HG03469 (cell line): ENCODE measurements at regions not wholly inside any gene's neighbourhood (a gene's known extent, or its start where the extent isn't known, plus 50 kb on each side); places are given as distances from the start of the nearest gene placed in this dataset.

Source experiments
- ATAC-seq: cut with Tn5 transposase; IDR thresholded peaks from one replicate; pipeline ENCODE4 v1.9.1; 2021; ENCODE audit warnings: mild to moderate bottlenecking, moderate library complexity, moderate number of reproducible peaks; ENCODE audit not compliant: unreplicated experiment

DNA sequence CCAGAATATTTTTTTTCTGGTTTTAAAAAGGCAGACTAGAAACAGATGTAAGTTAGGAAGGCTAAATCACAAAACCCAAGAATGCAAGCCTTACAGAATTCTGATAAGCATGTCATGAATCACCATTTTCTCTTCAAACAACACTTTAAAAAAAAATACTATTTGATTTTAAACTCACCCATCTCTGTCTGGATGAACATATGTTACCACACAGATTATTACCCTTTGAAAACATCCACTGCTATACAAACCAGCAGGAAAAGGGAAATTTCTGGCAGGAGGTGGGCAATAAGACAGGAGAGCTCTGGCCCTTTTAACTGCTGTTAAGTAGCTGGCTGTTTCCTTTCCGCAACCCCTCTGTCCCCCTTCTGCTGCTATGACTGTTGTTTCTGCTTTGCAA lies 317.7 kb upstream of the NOCT start:
- no peak for ATAC-seq

DNA sequence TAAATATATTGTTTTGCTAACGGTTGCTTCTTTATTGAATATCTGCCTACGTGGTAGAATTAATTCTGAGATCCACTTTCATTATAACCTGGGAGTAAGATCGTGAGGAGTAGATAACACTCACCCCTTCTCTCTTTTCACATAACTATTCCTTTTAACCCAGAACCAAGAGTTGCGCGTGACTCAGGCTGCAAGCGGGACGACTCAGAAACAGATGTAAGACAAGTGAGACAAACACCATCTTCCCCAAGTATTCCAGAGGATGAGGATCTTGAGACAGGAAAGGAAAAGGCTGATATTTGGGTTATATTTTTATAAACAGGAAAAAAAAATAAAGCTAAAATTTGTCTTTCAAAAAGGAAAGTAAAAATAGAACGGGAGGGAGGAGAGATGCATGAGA lies 318.8 kb upstream of the NOCT start:
- ATAC-seq = no peak

DNA sequence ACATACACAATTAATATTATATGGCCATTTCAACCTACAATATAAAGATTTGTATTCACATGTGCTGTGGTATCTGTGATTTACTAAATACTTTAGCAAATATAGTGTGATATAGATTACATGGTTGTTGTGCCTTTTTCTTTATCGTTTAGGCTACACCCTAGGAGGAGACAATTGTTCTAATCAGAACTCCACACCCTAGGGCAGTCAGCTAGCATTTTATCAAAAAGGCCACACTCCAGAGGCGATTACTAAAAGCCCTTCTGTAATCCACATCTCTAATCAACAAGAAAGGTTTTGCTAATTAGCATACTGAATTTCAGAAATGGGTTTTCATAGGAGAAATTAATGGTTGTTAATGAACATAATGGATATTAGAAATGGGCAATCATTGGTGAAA lies 319.5 kb upstream of the NOCT start:
- ATAC-seq = no peak

DNA sequence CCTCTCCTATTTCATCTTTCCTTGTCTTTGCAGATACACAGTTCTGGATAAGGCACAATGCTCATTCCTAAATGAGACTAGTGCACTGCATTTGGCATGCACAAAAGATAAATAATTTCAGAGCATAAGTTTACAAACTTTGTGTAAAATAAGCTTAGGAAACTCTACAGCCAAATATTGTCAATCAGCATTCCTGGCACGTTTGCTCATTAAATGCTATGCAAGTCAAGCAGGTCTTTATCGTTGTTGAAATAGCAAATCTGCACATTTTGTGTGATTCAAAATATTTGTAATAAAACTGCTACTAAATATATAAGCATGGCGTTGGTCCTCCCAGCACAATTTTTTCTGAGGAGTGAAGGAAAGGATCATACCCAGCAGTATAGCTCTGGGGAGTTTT lies 322.1 kb upstream of the NOCT start:
- ATAC-seq = no peak

DNA sequence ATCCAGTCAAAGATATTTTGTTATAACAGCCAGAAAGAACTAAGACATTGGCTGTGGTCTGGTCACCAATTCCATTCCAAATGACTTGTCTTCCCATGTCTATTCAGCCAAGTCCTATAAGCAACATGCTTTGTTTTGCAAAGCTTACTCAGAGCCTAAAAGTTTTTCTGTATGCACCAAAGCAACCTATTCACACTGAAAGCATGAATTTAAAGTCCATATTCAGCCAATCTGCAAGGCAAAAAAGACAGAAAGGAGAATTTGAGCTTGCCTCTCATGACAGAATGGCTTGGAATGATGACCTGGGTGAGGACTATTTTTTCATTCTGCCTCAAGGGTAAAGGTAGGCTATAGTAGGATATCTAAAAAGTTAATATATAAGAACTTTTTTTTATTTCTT lies 323.2 kb upstream of the NOCT start:
- ATAC-seq = no peak

DNA sequence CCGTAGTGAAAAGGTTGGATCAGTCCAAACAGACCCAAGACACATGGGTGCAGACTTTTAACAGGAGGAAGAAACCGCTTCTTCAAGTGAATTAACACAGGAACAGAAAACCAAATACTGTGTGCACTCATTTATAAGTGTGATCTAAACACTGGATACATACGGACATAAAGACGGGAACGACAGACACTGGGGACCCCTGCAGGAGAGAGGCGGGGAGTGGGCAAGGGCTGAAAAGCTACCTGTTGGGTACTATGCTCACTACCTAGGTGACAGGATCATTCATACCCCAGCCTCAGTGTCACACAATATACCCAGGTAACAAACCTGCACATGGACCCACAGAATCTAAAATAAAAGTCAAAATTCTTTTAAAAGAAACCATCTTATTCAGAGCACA lies 326.0 kb upstream of the NOCT start:
- no peak for ATAC-seq

DNA sequence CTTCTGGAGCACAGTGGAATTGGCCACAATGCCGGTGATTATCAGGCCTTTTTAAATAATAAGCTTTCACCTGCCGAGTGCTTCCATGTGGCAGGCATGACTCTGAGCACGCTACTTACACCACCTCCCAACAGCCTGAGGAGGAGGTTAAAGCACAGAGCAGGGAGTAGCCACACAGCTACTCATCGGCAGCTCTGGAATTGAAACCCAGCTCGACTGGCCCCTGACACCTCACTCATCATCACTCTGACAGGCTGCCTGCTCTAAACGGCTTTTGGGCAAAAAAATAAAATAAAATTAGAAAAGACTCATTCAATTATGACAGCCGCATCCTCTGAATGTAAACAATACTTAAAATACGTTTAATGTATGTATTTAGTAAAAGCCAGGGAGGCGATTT lies 326.4 kb upstream of the NOCT start:
- no peak for ATAC-seq

DNA sequence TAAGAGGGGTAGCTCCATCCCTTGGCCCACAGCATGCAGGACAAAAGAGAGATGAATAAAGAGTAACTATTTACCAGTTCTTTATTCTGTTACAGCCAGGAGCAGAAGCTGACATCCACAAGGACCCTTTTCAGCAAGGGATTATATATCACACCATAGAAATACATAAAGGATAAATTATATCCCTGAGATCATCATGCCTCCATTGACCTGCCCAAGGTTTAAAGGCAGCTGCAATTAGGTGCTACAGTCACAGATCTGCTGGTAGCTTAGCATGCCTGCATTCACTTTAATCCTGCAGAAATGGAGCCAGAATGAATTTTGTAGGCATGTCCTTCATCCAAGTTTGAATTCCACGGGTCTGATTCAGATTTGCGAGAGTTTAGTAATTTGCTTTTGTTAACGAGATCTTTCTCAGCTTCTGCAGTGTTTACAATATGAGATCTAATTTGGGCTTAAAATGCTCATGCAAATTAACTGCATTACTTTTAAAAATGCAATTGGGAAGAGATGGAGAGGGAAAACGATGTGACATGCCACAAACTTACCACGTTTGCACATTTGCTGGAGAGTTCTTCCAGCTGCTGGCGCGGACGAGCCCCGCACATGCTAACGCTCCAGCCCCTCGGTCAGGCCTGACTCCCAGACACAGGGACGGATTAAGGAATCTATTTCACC lies 327.0 kb upstream of the NOCT start:
- ATAC-seq = no peak

DNA sequence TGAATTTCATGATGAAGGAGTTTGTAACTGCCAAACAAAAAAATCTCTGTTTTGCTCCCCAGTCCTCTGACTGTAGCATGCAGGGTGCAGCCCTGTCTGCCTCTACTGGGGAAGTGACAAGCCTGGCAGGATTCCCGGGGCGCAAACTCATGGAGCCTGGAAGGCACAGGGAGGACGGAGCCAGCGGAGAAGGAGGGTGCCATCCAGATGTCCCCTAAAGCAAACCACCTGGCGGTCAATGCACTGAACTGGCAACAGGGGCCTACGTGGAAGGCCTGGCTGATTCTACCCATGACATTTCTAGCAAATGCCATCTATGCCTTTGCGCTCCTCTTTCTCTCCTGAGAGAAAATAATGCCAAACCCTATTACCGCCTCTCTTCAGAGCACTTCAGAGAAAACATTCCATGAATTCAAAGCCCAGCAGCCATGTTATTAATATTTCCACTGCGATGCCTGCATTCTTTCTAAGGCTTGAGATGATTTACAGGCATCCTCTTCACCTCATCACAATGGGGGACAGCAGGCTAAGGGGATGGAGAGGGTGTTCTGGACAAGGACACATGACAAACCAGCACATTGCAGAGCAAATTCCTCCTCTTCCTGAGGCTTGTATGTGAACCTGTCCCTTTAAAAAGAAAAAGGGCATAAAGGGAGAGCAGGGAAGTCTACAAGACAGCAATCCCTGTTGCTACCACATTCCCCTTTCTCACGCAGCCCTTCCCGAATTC lies 329.3 kb upstream of the NOCT start:
- no peak for ATAC-seq

DNA sequence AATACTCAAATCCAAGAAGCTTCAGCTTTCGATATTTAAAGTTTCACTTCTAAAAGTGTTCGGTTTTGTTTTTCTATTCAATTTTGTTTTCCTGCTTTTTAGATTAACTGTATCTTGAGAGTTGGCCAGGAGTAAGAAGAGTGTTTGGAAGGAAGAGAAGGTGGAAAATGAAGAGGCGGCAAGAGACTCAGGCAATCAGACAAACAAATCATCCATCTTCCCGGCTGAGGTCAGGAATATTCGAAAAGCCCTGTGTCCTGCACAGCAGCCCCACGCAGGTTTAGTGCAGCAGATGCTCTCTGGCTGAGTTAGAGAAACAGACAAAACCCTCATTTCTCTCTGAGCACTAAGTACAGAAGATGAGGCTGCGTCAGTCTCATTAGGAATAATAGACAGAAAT lies 330.3 kb upstream of the NOCT start:
- no peak for ATAC-seq

DNA sequence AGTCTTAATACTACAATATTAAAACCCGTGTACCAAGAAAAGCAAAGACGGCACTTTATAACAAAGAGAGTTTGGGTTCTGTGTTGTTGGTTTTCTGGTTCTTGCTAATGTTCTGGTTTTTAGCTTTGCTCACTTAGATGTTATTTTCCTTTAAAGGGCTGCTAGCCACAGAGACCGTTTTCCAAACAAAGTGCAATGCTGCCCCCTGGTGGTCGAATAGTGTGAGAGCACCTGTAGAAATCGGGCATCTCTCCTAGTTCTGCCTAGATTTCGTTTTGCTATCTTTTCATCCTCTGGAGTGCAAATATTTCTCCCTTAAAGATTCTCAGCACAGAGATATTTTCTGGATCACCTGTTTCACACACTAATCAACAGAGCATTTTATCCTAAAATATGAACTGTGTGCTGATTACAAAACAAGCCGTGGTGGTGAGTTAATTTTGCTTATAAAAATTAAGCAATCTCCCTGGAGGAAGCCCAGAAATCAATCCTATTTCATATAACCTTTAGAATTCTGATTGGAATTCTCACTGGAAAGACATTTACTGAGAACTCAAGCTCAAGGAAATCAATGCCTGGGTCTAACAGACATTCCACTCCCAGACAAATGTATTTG lies 334.5 kb upstream of the NOCT start:
- ATAC-seq = peak; percentile 75

DNA sequence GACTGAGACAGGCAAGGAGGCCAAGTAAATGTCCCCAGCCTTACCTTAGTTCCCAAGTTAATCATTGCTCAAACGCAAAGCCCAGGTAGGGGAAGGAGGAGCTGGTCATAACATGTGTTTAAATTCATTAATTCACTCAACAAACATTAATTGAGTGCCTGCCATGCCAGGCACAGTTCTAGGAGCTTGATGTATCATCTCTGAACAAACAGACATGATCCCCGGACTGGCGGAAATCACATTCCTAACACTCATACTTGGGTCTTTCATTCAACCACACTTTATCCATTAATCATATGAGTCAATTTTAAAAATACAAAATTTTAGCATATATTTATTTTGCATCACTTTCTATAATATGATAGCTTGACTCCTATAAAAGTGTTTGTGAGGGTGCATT lies 335.3 kb upstream of the NOCT start:
- no peak for ATAC-seq

DNA sequence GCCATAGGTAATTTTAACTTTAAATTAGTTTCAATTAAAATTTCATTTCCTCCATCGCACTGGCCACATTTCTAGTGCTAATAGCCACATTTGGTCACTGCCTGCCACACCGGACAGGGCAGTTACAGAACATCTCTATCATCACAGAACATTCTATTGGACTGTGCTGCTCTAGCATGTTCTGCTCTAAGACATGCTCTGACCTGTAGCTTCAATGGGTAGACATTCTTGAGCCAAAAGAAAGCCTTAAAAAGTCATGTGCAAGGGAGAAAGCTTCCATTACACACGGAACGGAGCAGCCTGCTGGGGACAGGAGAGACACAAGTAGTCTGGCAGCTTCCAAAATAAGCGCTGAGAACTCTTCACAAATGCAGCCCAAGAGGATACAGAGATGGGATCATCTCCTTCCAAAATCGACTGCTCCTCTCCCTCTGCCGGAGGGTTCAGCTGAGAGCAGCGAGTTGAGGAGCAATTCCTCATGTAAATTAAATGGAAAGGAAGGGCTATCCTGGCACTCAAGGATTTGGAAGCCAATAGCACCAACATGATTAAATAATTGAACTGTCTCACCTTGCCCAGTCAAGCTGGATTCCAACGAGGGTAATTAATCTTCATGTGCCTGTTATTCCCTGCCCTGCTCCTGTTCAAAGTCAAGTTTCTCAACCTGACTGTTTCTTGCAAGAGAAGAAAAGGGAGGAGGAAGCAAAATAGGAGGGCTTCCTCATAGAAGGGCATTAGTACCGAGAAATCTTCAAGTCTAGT lies 336.4 kb upstream of the NOCT start:
- ATAC-seq = no peak

DNA sequence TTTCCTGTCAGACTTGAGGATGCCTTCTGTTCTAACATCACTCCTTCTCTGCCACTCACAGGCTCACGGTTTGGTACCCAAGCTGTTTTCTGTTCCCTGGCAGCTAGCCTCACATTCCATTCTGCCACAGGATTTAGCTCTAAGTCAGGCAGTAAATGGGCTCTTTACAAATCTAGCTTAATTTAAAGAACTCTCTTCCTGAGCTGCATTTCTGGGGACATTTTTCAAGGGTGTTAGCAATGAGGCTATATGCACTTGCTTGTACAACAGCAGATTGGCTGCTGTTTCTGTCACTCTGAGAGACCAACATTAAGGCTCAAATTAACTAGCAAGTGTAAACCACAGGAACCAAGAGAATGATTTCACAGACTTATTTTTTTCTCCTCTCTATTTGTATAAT lies 337.8 kb upstream of the NOCT start:
- no peak for ATAC-seq

DNA sequence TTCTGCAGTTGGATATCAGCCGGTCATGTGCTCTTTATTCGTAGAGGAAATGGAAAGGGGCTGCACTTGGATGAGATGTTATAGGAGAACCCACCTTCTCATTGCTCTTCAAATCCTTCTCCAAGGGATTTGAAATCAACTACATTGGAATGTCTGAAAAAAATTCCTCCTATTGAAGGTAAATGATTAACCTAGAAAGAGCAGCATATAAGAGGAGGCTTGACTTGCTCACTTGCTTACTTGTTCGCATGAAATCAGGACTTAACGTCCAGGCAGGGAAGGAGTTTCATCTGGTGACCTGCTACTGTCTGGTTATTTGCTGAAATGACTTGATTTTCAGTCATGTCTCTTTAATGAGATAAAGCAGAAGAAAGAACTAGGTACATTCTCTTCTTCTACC lies 338.4 kb upstream of the NOCT start:
- ATAC-seq = no peak

DNA sequence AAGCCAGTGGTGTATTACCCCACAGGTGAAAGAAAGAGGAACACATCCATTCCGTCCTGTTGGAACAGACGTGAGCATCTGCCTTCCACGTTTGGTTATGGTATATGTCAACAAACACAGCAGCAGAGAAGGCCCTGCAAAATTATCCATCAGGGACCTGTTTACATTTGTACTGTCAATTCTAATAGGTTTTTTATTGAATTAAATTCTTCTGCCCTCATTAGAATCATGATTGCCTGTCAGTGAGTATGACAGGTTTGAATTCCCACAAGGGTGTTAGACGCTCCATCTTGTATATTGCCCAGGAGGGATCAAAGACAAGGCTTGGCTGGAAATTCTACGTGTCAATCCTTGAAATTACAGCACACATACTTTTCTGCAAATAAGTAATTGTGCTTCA lies 339.9 kb upstream of the NOCT start:
- ATAC-seq = no peak

DNA sequence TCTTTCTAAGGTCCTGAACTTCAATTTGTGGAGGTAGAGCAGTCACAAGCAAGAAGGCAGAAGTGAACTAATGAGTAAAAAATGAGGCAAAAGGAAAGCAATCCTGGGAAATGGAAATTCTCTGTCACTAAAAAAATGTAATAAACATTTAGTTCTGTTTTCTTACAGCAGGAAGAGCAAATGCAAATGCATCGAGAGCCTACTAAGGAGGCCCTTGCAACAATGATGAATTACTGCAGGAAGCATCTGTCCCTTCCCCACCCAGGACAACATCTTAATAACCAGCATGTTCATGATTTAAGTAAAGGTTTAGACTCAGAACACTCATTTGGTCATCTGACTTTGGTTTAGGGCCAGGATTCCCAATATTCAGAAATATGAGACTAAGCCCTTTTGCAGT lies 341.4 kb upstream of the NOCT start:
- ATAC-seq = no peak

DNA sequence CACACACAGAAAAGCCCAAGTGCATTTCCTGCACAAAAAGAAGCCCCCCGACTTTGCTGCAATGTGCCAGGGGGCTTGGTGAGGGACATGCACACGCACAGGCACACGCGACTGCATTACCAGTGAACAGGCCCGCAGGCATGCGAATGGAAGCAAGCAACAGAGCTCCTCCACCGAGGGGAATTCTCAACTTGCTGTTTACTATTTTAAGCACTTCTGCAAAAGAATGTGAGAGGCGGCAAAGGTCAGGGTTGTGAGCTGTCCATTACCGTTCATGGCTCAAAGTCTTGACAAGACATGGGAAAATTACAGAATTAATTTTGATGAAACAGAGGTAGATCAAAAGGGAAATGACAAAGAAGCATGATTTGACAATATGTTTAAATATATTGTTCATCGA lies 342.5 kb upstream of the NOCT start:
- no peak for ATAC-seq

DNA sequence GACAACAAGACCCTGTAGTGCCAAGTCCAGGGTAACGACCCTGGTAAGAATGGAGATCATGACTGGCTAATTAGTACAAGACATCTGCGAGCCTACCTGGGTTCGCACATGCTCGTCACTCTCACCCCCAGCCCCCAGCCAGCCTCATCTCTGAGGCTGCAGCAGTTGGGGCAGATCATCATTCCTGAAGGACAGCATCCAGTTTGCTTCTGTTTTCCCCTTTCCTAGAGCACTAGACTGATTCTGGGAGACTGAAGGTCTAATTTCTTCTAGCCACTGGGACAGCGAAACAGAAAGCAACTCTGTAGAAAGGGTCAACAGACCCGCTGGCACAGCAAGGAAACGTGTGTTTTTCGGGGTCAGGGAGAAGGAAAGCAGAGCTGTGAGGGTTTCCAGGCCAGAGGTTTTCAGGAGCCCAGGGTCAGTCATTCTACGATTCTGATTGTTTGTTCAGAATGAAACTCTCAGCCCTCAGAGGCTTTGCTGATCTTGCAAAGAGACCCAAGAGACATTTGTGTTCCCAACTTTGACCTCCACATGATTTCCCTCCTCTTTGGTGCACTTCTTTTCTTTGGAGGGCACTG lies 343.1 kb upstream of the NOCT start:
- no peak for ATAC-seq

DNA sequence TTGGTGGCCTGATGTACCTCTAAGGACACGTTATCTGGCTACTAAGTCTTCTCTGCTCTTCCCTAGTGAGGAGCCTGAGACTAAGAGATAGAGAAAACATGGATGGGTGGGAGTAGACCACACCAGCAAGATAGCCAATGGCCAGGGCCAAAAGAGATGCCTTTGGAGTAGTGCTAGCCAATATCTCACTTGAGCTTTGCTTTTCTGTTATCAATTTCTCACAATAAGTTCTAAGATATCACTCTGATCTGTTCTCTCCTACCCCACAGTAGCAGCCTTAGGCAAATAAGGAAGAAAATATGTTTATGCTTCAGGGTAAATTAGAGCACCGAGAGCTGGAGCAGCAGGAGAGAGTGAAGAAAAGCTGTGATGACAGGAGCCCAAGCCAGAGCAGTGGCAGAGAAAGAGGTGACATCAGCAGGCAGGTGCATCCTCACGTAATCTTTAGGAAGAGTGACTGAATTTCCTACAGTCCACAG lies 343.9 kb upstream of the NOCT start:
- ATAC-seq = no peak

DNA sequence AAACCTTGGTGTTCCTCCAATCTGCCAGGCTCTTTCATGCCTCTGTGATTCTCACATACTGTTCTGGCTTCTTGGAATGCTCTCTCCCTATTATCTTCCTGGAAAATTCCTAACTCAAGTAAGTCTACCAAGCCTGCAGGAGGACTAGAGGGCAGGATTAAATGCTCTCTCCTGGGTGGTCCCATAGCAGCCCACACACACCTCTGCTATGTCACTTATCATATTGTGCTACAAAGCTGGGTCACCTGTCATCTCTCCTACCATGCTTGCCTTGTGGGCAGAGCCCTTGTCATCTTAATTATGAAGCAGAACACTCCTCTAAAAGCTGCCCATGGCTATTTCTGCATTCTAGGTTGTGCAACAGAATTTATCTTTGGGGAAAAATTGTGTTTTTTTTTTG lies 344.5 kb upstream of the NOCT start:
- ATAC-seq = no peak
